GM12873 (cell line): ENCODE measurements at regions not wholly inside any gene's neighbourhood (a gene's known extent, or its start where the extent isn't known, plus 50 kb on each side); places are given as distances from the start of the nearest gene placed in this dataset.

ENCODE experiments used
- CTCF ChIP-seq: IDR thresholded peaks from 2 replicates; pipeline ENCODE4 v1.5.1; 2012; ENCODE audit warnings: low read depth, mild to moderate bottlenecking, moderate library complexity, low read length, control low read depth; ENCODE audit not compliant: insufficient read depth; ENCODE audit errors: missing control alignments

GRCh38 chr5:82334085-82334692, 56.0 kb upstream of the RPS23 start:
- no peak for TF ChIP-seq CTCF

- TF ChIP-seq CTCF: no peak
Measured at GRCh38 chr5:82332886-82333615, 54.9 kb upstream of the RPS23 start.

- TF ChIP-seq CTCF: no peak
Measured at GRCh38 chr5:82332064-82332855, 54.1 kb upstream of the RPS23 start.

GRCh38 chr5:82331557-82331956, 53.4 kb upstream of the RPS23 start:
- TF ChIP-seq CTCF: no peak

GRCh38 chr5:82330530-82331270, 52.5 kb upstream of the RPS23 start:
- no peak for TF ChIP-seq CTCF

GRCh38 chr5:82329393-82329792, 51.2 kb upstream of the RPS23 start:
- no peak for TF ChIP-seq CTCF
